Parathyroid adenoma (tissue), 2 donors: ENCODE measurements at regions not wholly inside any gene's neighbourhood (a gene's known extent, or its start where the extent isn't known, plus 50 kb on each side); places are given as distances from the start of the nearest gene placed in this dataset.

Experiments used
- H2AFZ ChIP-seq: fragments of 300-600 bp; sonication (generic); one replicate; pipeline ENCODE4 v1.7.0; 2017; ENCODE audit warnings: antibody characterized with exemption, mild to moderate bottlenecking
- H3K27ac ChIP-seq: fragments of 300-600 bp; sonication (generic); one replicate; pipeline ENCODE4 v1.7.0; 2017
- H3K27me3 ChIP-seq: fragments of 300-600 bp; sonication (generic); one replicate; pipeline ENCODE4 v1.7.0; 2017; ENCODE audit warnings: low read length; ENCODE audit not compliant: control insufficient read depth, insufficient read depth
- H3K36me3 ChIP-seq: fragments of 300-600 bp; sonication (generic); one replicate; pipeline ENCODE4 v1.7.0; 2017; ENCODE audit warnings: low read length; ENCODE audit not compliant: control insufficient read depth, insufficient read depth
- H3K4me1 ChIP-seq: fragments of 300-600 bp; sonication (generic); one replicate; pipeline ENCODE4 v1.7.0; 2017; ENCODE audit warnings: control low read depth
- H3K4me2 ChIP-seq: fragments of 300-600 bp; sonication (generic); one replicate; pipeline ENCODE4 v1.7.0; 2017; ENCODE audit warnings: low read length
- H3K4me3 ChIP-seq: fragments of 300-600 bp; sonication (generic); one replicate; pipeline ENCODE4 v1.7.0; 2017; ENCODE audit warnings: low read depth, low read length
- H3K79me2 ChIP-seq: fragments of 300-600 bp; sonication (generic); one replicate; pipeline ENCODE4 v1.7.0; 2017; ENCODE audit warnings: control low read depth
- H3K9ac ChIP-seq: fragments of 300-600 bp; sonication (generic); one replicate; pipeline ENCODE4 v1.7.0; 2017; ENCODE audit warnings: mild to moderate bottlenecking
- H3K9me3 ChIP-seq: fragments of 300-600 bp; sonication (generic); one replicate; pipeline ENCODE4 v1.7.0; 2017; ENCODE audit warnings: low read length; ENCODE audit not compliant: control insufficient read depth
- TF ChIP-seq, protein P1 (sequence below): fragments of 300-600 bp; sonication (generic); IDR thresholded peaks from one replicate; pipeline ENCODE4 v1.7.0; 2017; ENCODE audit warnings: antibody characterized with exemption, mild to moderate bottlenecking
- donor health status: primary hyperparathyroidism.

- H3K9me3 ChIP-seq, result no peaks in the 10 kb centered on the region
- H3K27me3 ChIP-seq, result no peaks in the 10 kb centered on the region
- no peak overlapping the region for H2AFZ ChIP-seq
- H3K27ac ChIP-seq, result no peak overlapping the region
- no peak overlapping the region for H3K4me2 ChIP-seq
- no peak overlapping the region for H3K4me3 ChIP-seq
- no peak overlapping the region for H3K9ac ChIP-seq
- no peaks in the 10 kb centered on the region for H3K36me3 ChIP-seq
- TF ChIP-seq, protein P1, sequence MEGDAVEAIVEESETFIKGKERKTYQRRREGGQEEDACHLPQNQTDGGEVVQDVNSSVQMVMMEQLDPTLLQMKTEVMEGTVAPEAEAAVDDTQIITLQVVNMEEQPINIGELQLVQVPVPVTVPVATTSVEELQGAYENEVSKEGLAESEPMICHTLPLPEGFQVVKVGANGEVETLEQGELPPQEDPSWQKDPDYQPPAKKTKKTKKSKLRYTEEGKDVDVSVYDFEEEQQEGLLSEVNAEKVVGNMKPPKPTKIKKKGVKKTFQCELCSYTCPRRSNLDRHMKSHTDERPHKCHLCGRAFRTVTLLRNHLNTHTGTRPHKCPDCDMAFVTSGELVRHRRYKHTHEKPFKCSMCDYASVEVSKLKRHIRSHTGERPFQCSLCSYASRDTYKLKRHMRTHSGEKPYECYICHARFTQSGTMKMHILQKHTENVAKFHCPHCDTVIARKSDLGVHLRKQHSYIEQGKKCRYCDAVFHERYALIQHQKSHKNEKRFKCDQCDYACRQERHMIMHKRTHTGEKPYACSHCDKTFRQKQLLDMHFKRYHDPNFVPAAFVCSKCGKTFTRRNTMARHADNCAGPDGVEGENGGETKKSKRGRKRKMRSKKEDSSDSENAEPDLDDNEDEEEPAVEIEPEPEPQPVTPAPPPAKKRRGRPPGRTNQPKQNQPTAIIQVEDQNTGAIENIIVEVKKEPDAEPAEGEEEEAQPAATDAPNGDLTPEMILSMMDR, result no peak
- no peaks in the 10 kb centered on the region for H3K79me2 ChIP-seq
- H3K4me1 ChIP-seq, result no peaks in the 10 kb centered on the region
These were observed 121.5 kb downstream of the MAT2B start for GRCh38 chr5:163626904-163627434.

- Histone ChIP-seq H3K4me3 (no peak overlapping the region), H2AFZ (no peak overlapping the region), H3K4me1 (no peaks in the 10 kb centered on the region), H3K27ac (no peak overlapping the region), H3K27me3 (no peaks in the 10 kb centered on the region), H3K79me2 (no peaks in the 10 kb centered on the region), H3K4me2 (no peak overlapping the region), H3K9ac (no peak overlapping the region), H3K36me3 (no peaks in the 10 kb centered on the region), H3K9me3 (no peaks in the 10 kb centered on the region)
- TF ChIP-seq, protein P1, result no peak
These were observed 126.4 kb downstream of the MAT2B start for GRCh38 chr5:163631856-163632255.

DNA sequence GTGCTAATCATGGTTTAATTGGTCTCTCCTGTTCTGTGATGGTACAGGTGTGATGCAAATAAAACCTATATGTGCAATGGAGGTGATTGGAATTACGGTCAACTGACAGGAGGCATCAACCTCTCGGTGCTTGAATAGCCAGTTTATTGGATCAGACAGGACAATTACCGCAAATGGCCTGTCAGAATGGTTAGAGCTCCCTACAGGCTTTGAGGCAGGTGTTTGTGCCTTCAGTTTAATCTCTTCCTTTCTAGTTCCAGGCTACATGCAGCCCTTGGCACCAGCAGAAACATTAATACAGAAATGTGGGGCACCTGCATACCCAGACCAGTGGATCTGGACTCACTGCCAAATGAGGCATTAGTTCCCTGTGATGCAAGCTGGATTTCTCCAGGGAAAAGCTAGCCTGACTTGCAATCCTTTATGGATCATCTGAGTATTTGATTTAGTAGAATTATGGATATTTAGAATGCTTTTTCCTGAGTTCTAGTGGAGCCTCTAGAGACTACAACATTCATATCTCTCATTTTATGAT lies 128.6 kb downstream of the MAT2B start:
- no peak overlapping the region for H3K4me3 ChIP-seq
- no peaks in the 10 kb centered on the region for H3K27me3 ChIP-seq
- no peaks in the 10 kb centered on the region for H3K4me1 ChIP-seq
- TF ChIP-seq, protein P1, result no peak
- H3K79me2 ChIP-seq, result no peaks in the 10 kb centered on the region
- no peak overlapping the region for H2AFZ ChIP-seq
- no peaks in the 10 kb centered on the region for H3K36me3 ChIP-seq
- H3K27ac ChIP-seq, result no peak overlapping the region
- no peak overlapping the region for H3K9ac ChIP-seq
- H3K4me2 ChIP-seq, result no peak overlapping the region
- no peaks in the 10 kb centered on the region for H3K9me3 ChIP-seq

- no peaks in the 10 kb centered on the region for H3K4me1 ChIP-seq
- H3K27ac ChIP-seq, result no peak overlapping the region
- no peak overlapping the region for H3K4me2 ChIP-seq
- H3K27me3 ChIP-seq, result no peaks in the 10 kb centered on the region
- no peak overlapping the region for H2AFZ ChIP-seq
- H3K36me3 ChIP-seq, result no peaks in the 10 kb centered on the region
- H3K4me3 ChIP-seq, result no peak overlapping the region
- H3K9ac ChIP-seq, result no peak overlapping the region
- no peaks in the 10 kb centered on the region for H3K79me2 ChIP-seq
- H3K9me3 ChIP-seq, result no peaks in the 10 kb centered on the region
- TF ChIP-seq, protein P1, result no peak
These were observed 130.2 kb downstream of the MAT2B start for GRCh38 chr5:163635631-163636030.

DNA sequence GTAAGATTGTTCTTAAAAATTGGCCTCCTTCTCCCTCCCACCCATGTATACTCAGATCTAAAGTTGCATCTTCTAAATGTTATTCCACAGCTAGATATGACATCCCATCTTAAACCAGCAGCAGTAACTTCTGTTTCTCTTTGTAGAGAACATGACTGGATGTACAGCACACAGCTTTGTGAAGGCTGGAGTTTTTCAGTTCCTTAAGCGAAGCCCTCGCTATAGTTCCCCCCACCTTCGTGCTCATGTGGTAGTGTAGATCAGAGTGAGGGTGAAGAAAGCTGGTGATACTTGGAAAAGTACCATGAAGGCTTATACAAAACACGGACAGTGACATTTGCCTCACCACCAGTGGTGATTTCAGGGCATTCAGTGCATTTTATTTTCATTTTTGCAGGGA lies 137.5 kb downstream of the MAT2B start:
- Histone ChIP-seq H3K9me3 (no peaks in the 10 kb centered on the region), H3K36me3 (no peaks in the 10 kb centered on the region), H3K79me2 (no peaks in the 10 kb centered on the region), H3K4me2 (no peak overlapping the region), H3K27me3 (no peaks in the 10 kb centered on the region), H2AFZ (no peak overlapping the region), H3K9ac (no peak overlapping the region), H3K27ac (no peak overlapping the region), H3K4me3 (no peak overlapping the region), H3K4me1 (no peaks in the 10 kb centered on the region)
- TF ChIP-seq, protein P1, result no peak
